ENCODE measurements at regions not wholly inside any gene's neighbourhood (a gene's known extent, or its start where the extent isn't known, plus 50 kb on each side); places are given as distances from the start of the nearest gene placed in this dataset.

DNA sequence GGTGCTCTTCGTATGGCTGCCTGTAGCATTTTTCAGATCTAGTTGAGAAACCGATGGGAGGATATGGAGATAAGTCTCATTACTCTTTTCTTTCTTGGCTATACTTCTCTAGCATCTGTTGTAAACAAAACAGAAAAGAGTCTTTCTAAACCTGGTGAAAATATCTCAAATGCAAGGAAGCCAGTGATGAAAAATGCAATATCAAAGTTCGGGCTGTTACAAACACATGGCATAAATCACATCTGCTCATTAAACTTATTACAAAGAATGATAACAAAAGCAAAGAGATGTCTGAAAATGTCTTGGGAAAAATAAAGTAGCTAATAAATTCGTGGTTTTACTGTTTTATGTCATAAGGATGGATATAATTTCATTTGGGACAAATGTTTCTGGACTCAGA lies 71.8 kb upstream of the IGFBP3 start:
- no peak for TF ChIP-seq POLR2AphosphoS5 (IDR thresholded peaks at IDR 0.05; ENCODE audit: insufficient read depth in 1 of 2, low read depth in 1 of 2)
- TF ChIP-seq, protein P1, sequence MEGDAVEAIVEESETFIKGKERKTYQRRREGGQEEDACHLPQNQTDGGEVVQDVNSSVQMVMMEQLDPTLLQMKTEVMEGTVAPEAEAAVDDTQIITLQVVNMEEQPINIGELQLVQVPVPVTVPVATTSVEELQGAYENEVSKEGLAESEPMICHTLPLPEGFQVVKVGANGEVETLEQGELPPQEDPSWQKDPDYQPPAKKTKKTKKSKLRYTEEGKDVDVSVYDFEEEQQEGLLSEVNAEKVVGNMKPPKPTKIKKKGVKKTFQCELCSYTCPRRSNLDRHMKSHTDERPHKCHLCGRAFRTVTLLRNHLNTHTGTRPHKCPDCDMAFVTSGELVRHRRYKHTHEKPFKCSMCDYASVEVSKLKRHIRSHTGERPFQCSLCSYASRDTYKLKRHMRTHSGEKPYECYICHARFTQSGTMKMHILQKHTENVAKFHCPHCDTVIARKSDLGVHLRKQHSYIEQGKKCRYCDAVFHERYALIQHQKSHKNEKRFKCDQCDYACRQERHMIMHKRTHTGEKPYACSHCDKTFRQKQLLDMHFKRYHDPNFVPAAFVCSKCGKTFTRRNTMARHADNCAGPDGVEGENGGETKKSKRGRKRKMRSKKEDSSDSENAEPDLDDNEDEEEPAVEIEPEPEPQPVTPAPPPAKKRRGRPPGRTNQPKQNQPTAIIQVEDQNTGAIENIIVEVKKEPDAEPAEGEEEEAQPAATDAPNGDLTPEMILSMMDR (IDR thresholded peaks at IDR 0.05): no peak
- no peak for TF ChIP-seq POLR2A (IDR thresholded peaks at IDR 0.05)
